Loucy (cell line): ENCODE measurements at regions not wholly inside any gene's neighbourhood (a gene's known extent, or its start where the extent isn't known, plus 50 kb on each side); places are given as distances from the start of the nearest gene placed in this dataset.
"Not testable (repeated sequence)": the region's sequence is repeated elsewhere in the genome, so short reads cannot be mapped to it uniquely, and the experiment has no call there.

Source experiments
- CTCF ChIP-seq: fragments of 200-600 bp; sonication (generic); conservative IDR thresholded peaks from 2 replicates; pipeline ENCODE4 v1.5.1; 2014; ENCODE audit warnings: mild to moderate bottlenecking, antibody characterized with exemption, low read length
- EZH2phosphoT487 ChIP-seq: fragments of 200-600 bp; IDR thresholded peaks from 2 replicates; pipeline ENCODE4 v1.6.1; 2018; ENCODE audit warnings: antibody characterized with exemption, mild to moderate bottlenecking, moderate library complexity, borderline replicate concordance

- not testable (repeated sequence) for TF ChIP-seq CTCF, EZH2phosphoT487
Measured at GRCh38 chrX:86987351-86987750, 530.3 kb upstream of the KLHL4 start.
